Psoas muscle (tissue), 7 donors: ENCODE measurements at regions not wholly inside any gene's neighbourhood (a gene's known extent, or its start where the extent isn't known, plus 50 kb on each side); places are given as distances from the start of the nearest gene placed in this dataset.

Experiments used
- ATAC-seq, 4 donors: fragments of 200-7000 bp; cut with Tn5 transposase; one replicate each; pipeline ENCODE4 v1.9.1; 2020; ENCODE audit warnings: moderate library complexity in 3 of 4, mild to moderate bottlenecking in 2 of 4
- DNase-seq, 2 donors: peaks; one replicate each; pipeline ENCODE4 v3.0.0-alpha.2; 2020
- H3K27ac ChIP-seq: fragments of 200-600 bp; one replicate; pipeline ENCODE4 v1.8.0; 2022
- H3K27me3 ChIP-seq, 3 donors: fragments of 200-600 bp in 1 of 3; one replicate each; pipeline versions ENCODE4 v1.6.1 to v1.8.0; 2013 to 2022; ENCODE audit warnings: low read length in 2 of 3, mild to moderate bottlenecking in 2 of 3, moderate library complexity in 1 of 3; ENCODE audit not compliant: insufficient read depth in 3 of 3
- H3K36me3 ChIP-seq, 2 donors: fragments of 200-600 bp in 1 of 2; one replicate each; pipeline versions ENCODE4 v1.6.1 to v1.8.0; 2013 to 2022; ENCODE audit warnings: low read depth in 1 of 2, mild to moderate bottlenecking in 1 of 2, moderate library complexity in 1 of 2; ENCODE audit not compliant: insufficient read depth in 1 of 2
- H3K4me1 ChIP-seq: fragments of 200-600 bp; one replicate; pipeline ENCODE4 v1.8.0; 2022
- H3K4me3 ChIP-seq: fragments of 200-600 bp; one replicate; pipeline ENCODE4 v1.8.0; 2022; ENCODE audit warnings: mild to moderate bottlenecking
- H3K9me3 ChIP-seq: fragments of 200-600 bp; one replicate; pipeline ENCODE4 v1.8.0; 2022
- WGBS, 3 donors: extraction: QIAGEN DNeasy Blood & Tissue Kit; methylation state at CpG; one replicate each; pipeline versions ENCODE4 v1.1.6 to v1.1.7; 2013; 5-methylcytosine and 5-hydroxymethylcytosine counted together
- intact Hi-C, 2 donors: fragments of 100-400 bp; cut with DNase I; formaldehyde crosslinking; loops; one replicate each; pipeline versions ENCODE4 v1.11.0 to v1.14.2; 2022
- TF ChIP-seq, protein P1 (sequence below): fragments of 200-600 bp; IDR thresholded peaks from one replicate; pipeline ENCODE4 v1.8.0; 2022; ENCODE audit warnings: antibody characterized with exemption
- donor health status: healthy with polysubstance abuse.
- donor health status: DM: no; HTN: no; CAD: no; lungs with moderate emphysema.
- donor health status: Bipolar disorder and iron deficiency.
- donor health status: healthy.
- donor health status: DM: yes; HTN: yes; CAD: no.
- donor health status: DM: no; HTN: no; CAD: no.
- donor health status: DM: yes; HTN: yes; CAD: no.

GRCh38 chr6:166245148-166245547 is 63.0 kb downstream of the PRR18 start:
- H3K4me1 ChIP-seq: no peaks in the 10 kb centered on the region
- TF ChIP-seq, protein P1, sequence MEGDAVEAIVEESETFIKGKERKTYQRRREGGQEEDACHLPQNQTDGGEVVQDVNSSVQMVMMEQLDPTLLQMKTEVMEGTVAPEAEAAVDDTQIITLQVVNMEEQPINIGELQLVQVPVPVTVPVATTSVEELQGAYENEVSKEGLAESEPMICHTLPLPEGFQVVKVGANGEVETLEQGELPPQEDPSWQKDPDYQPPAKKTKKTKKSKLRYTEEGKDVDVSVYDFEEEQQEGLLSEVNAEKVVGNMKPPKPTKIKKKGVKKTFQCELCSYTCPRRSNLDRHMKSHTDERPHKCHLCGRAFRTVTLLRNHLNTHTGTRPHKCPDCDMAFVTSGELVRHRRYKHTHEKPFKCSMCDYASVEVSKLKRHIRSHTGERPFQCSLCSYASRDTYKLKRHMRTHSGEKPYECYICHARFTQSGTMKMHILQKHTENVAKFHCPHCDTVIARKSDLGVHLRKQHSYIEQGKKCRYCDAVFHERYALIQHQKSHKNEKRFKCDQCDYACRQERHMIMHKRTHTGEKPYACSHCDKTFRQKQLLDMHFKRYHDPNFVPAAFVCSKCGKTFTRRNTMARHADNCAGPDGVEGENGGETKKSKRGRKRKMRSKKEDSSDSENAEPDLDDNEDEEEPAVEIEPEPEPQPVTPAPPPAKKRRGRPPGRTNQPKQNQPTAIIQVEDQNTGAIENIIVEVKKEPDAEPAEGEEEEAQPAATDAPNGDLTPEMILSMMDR: no peak
- no peak overlapping the region for H3K27ac ChIP-seq
- 52 to 59% (median 57%) methylated on average over 5 of the region's 5 CpGs for WGBS, 3 donors
- DNase-seq (no peak), ATAC-seq (no peak)
- H3K9me3 ChIP-seq: no peaks in the 10 kb centered on the region
- H3K36me3 ChIP-seq: no peaks in the 10 kb centered on the region
- peaks cover 3 to 39% (median 6%) of the 10 kb centered on the region in 3 donors for H3K27me3 ChIP-seq
- H3K4me3 ChIP-seq: no peak overlapping the region
- intact Hi-C loops: no loop called here

- Histone ChIP-seq H3K4me3 (no peak overlapping the region), H3K36me3 (no peaks in the 10 kb centered on the region), H3K27ac (no peak overlapping the region), H3K27me3 (peaks cover 3 to 39% (median 6%) of the 10 kb centered on the region in 3 donors), H3K4me1 (no peaks in the 10 kb centered on the region), H3K9me3 (no peaks in the 10 kb centered on the region)
- TF ChIP-seq, protein P1: no peak
- intact Hi-C loops: no loop called here
- 46 to 55% (median 51%) methylated on average over 11 of the region's 11 CpGs for WGBS, 3 donors
- DNase-seq: no peak
- ATAC-seq: no peak
Measured at GRCh38 chr6:166244353-166245045, 63.7 kb downstream of the PRR18 start.

- no peak overlapping the region for H3K27ac ChIP-seq
- no peaks in the 10 kb centered on the region for H3K9me3 ChIP-seq
- no peak for DNase-seq
- no peaks in the 10 kb centered on the region for H3K4me1 ChIP-seq
- TF ChIP-seq, protein P1: no peak
- no peak overlapping the region for H3K4me3 ChIP-seq
- 58 to 70% (median 63%) methylated on average over 4 of the region's 4 CpGs for WGBS, 3 donors
- intact Hi-C loops: no loop called here
- ATAC-seq: no peak
- H3K36me3 ChIP-seq: no peaks in the 10 kb centered on the region
- peaks cover 3 to 39% (median 6%) of the 10 kb centered on the region in 3 donors for H3K27me3 ChIP-seq
Measured at GRCh38 chr6:166242888-166243287, 65.3 kb downstream of the PRR18 start.

GRCh38 chr6:166241974-166242373 is 66.2 kb downstream of the PRR18 start:
- DNase-seq (no peak), ATAC-seq (no peak)
- Histone ChIP-seq H3K27ac (no peak overlapping the region), H3K27me3 (peaks cover 3 to 39% (median 6%) of the 10 kb centered on the region in 3 donors), H3K4me1 (no peaks in the 10 kb centered on the region), H3K9me3 (no peaks in the 10 kb centered on the region), H3K4me3 (no peak overlapping the region), H3K36me3 (no peaks in the 10 kb centered on the region)
- intact Hi-C loops: no loop called here
- WGBS, 3 donors: 65 to 82% (median 78%) methylated on average over 6 of the region's 6 CpGs
- TF ChIP-seq, protein P1: no peak

DNA sequence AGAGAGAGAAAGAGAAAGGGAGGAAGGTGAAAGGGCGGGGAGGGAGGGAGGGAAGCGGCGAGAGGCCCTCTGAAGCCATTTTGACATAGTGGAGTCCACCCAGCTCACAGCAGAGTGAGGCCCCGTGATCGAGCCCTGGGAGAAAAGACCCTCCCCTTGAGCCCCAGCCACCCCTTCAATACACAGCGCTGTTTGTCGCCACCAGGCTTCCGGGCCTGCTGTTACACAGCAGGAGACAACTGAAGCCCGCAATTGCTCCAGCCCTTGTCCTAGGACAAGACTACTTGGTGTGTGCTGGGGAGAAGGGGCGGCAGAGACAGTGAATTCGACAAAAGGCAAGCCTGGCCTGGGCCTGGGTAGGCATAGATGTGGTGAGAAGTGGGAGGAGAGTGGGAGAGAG is 67.3 kb downstream of the PRR18 start:
- 49 to 59% (median 50%) methylated on average over 11 of the region's 11 CpGs for WGBS, 3 donors
- H3K4me3 ChIP-seq: no peak overlapping the region
- H3K36me3 ChIP-seq: no peaks in the 10 kb centered on the region
- DNase-seq (no peak), ATAC-seq (no peak)
- H3K27me3 ChIP-seq: peaks cover 3 to 42% (median 7%) of the 10 kb centered on the region in 3 donors
- no peaks in the 10 kb centered on the region for H3K9me3 ChIP-seq
- no peak overlapping the region for H3K27ac ChIP-seq
- H3K4me1 ChIP-seq: no peaks in the 10 kb centered on the region
- TF ChIP-seq, protein P1: no peak
- intact Hi-C loops: no loop called here
